ENCODE measurements at regions not wholly inside any gene's neighbourhood (a gene's known extent, or its start where the extent isn't known, plus 50 kb on each side); places are given as distances from the start of the nearest gene placed in this dataset.

DNA sequence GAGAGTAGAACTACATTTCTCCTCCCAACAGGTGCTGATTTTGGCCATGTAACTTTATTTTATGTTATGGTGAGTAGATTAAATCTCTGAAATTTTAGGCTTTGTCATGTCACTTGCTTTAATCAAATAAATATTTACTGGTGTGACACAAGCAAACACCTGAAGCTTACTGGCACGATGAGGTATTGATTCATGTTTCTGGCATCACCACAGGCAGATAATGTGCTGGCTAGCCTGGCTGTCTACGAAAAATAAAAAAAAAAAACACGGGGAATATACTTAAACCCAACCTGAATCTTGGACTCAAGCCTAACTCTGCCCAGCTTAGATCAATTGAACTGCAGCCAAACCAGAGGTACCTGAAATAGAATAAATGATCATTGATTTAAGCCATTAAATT lies 65.6 kb upstream of the CADM2 start:
- no peaks in the 10 kb centered on the region for H3K4me1 ChIP-seq (ENCODE audit: insufficient read depth)
- H3K27ac ChIP-seq (ENCODE audit: low read depth), result no peak overlapping the region
- Mint-ChIP-seq H3K27ac (no peak overlapping the region), H3K9me3 (peaks cover 35% of the 10 kb centered on the region), H3K27me3 (ENCODE audit: insufficient read depth, low read depth, poor library complexity) (no peaks in the 10 kb centered on the region), H3K4me1 (no peaks in the 10 kb centered on the region), H3K4me3 (no peak overlapping the region), H3K36me3 (ENCODE audit: low read depth) (peaks cover 9% of the 10 kb centered on the region; the same call in 2 of the 3 replicates)
- H3K79me2 ChIP-seq (replicated peaks; ENCODE audit: insufficient read depth), result no peaks in the 10 kb centered on the region
- H2AFZ ChIP-seq, result no peak overlapping the region
- no peaks in the 10 kb centered on the region for H3F3A ChIP-seq (replicated peaks; ENCODE audit: low read depth)
- no peaks in the 10 kb centered on the region for H3K9me2 ChIP-seq (ENCODE audit: insufficient read depth)
- no peak for TF ChIP-seq NANOG (IDR thresholded peaks at IDR 0.05; ENCODE audit: borderline replicate concordance)
- TF ChIP-seq, protein P1, sequence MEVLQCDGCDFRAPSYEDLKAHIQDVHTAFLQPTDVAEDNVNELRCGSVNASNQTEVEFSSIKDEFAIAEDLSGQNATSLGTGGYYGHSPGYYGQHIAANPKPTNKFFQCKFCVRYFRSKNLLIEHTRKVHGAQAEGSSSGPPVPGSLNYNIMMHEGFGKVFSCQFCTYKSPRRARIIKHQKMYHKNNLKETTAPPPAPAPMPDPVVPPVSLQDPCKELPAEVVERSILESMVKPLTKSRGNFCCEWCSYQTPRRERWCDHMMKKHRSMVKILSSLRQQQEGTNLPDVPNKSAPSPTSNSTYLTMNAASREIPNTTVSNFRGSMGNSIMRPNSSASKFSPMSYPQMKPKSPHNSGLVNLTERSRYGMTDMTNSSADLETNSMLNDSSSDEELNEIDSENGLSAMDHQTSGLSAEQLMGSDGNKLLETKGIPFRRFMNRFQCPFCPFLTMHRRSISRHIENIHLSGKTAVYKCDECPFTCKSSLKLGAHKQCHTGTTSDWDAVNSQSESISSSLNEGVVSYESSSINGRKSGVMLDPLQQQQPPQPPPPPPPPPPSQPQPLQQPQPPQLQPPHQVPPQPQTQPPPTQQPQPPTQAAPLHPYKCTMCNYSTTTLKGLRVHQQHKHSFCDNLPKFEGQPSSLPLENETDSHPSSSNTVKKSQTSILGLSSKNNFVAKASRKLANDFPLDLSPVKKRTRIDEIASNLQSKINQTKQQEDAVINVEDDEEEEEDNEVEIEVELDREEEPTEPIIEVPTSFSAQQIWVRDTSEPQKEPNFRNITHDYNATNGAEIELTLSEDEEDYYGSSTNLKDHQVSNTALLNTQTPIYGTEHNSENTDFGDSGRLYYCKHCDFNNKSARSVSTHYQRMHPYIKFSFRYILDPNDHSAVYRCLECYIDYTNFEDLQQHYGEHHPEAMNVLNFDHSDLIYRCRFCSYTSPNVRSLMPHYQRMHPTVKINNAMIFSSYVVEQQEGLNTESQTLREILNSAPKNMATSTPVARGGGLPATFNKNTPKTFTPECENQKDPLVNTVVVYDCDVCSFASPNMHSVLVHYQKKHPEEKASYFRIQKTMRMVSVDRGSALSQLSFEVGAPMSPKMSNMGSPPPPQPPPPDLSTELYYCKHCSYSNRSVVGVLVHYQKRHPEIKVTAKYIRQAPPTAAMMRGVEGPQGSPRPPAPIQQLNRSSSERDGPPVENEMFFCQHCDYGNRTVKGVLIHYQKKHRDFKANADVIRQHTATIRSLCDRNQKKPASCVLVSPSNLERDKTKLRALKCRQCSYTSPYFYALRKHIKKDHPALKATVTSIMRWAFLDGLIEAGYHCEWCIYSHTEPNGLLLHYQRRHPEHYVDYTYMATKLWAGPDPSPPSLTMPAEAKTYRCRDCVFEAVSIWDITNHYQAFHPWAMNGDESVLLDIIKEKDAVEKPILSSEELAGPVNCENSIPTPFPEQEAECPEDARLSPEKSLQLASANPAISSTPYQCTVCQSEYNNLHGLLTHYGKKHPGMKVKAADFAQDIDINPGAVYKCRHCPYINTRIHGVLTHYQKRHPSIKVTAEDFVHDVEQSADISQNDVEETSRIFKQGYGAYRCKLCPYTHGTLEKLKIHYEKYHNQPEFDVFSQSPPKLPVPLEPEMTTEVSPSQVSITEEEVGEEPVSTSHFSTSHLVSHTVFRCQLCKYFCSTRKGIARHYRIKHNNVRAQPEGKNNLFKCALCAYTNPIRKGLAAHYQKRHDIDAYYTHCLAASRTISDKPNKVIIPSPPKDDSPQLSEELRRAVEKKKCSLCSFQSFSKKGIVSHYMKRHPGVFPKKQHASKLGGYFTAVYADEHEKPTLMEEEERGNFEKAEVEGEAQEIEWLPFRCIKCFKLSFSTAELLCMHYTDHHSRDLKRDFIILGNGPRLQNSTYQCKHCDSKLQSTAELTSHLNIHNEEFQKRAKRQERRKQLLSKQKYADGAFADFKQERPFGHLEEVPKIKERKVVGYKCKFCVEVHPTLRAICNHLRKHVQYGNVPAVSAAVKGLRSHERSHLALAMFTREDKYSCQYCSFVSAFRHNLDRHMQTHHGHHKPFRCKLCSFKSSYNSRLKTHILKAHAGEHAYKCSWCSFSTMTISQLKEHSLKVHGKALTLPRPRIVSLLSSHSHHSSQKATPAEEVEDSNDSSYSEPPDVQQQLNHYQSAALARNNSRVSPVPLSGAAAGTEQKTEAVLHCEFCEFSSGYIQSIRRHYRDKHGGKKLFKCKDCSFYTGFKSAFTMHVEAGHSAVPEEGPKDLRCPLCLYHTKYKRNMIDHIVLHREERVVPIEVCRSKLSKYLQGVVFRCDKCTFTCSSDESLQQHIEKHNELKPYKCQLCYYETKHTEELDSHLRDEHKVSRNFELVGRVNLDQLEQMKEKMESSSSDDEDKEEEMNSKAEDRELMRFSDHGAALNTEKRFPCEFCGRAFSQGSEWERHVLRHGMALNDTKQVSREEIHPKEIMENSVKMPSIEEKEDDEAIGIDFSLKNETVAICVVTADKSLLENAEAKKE (CRISPR knock-in tag; IDR thresholded peaks at IDR 0.05), result no peak
- no peak for TF ChIP-seq JUNB (IDR thresholded peaks at IDR 0.05; ENCODE audit: unreplicated experiment)
- TF ChIP-seq, protein P2, sequence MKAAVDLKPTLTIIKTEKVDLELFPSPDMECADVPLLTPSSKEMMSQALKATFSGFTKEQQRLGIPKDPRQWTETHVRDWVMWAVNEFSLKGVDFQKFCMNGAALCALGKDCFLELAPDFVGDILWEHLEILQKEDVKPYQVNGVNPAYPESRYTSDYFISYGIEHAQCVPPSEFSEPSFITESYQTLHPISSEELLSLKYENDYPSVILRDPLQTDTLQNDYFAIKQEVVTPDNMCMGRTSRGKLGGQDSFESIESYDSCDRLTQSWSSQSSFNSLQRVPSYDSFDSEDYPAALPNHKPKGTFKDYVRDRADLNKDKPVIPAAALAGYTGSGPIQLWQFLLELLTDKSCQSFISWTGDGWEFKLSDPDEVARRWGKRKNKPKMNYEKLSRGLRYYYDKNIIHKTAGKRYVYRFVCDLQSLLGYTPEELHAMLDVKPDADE (IDR thresholded peaks at IDR 0.05), result no peak
- TF ChIP-seq, protein P3, sequence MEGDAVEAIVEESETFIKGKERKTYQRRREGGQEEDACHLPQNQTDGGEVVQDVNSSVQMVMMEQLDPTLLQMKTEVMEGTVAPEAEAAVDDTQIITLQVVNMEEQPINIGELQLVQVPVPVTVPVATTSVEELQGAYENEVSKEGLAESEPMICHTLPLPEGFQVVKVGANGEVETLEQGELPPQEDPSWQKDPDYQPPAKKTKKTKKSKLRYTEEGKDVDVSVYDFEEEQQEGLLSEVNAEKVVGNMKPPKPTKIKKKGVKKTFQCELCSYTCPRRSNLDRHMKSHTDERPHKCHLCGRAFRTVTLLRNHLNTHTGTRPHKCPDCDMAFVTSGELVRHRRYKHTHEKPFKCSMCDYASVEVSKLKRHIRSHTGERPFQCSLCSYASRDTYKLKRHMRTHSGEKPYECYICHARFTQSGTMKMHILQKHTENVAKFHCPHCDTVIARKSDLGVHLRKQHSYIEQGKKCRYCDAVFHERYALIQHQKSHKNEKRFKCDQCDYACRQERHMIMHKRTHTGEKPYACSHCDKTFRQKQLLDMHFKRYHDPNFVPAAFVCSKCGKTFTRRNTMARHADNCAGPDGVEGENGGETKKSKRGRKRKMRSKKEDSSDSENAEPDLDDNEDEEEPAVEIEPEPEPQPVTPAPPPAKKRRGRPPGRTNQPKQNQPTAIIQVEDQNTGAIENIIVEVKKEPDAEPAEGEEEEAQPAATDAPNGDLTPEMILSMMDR (conservative IDR thresholded peaks at IDR 0.05; ENCODE audit: low read depth in 2 of 2), result no peak
- TF ChIP-seq CREB1 (CRISPR knock-in tag; IDR thresholded peaks at IDR 0.05; ENCODE audit: low read depth), result no peak
- no peak for TF ChIP-seq ZNF331 (CRISPR knock-in tag; IDR thresholded peaks at IDR 0.05; ENCODE audit: low read depth)
- TF ChIP-seq POLR2AphosphoS5 (IDR thresholded peaks at IDR 0.05; ENCODE audit: low read depth), result no peak
- TF ChIP-seq ZNF114 (CRISPR knock-in tag; IDR thresholded peaks at IDR 0.05), result no peak
- no peak for TF ChIP-seq STAT1 (IDR thresholded peaks at IDR 0.05; ENCODE audit: unreplicated experiment)
- TF ChIP-seq, protein P4, sequence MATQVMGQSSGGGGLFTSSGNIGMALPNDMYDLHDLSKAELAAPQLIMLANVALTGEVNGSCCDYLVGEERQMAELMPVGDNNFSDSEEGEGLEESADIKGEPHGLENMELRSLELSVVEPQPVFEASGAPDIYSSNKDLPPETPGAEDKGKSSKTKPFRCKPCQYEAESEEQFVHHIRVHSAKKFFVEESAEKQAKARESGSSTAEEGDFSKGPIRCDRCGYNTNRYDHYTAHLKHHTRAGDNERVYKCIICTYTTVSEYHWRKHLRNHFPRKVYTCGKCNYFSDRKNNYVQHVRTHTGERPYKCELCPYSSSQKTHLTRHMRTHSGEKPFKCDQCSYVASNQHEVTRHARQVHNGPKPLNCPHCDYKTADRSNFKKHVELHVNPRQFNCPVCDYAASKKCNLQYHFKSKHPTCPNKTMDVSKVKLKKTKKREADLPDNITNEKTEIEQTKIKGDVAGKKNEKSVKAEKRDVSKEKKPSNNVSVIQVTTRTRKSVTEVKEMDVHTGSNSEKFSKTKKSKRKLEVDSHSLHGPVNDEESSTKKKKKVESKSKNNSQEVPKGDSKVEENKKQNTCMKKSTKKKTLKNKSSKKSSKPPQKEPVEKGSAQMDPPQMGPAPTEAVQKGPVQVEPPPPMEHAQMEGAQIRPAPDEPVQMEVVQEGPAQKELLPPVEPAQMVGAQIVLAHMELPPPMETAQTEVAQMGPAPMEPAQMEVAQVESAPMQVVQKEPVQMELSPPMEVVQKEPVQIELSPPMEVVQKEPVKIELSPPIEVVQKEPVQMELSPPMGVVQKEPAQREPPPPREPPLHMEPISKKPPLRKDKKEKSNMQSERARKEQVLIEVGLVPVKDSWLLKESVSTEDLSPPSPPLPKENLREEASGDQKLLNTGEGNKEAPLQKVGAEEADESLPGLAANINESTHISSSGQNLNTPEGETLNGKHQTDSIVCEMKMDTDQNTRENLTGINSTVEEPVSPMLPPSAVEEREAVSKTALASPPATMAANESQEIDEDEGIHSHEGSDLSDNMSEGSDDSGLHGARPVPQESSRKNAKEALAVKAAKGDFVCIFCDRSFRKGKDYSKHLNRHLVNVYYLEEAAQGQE (IDR thresholded peaks at IDR 0.05; ENCODE audit: unreplicated experiment), result no peak
- TF ChIP-seq EZH2 (IDR thresholded peaks at IDR 0.05; ENCODE audit: low read depth, unreplicated experiment), result no peak
- TF ChIP-seq EZH2phosphoT487 (IDR thresholded peaks at IDR 0.05; ENCODE audit: unreplicated experiment), result no peak
- H3K36me3 ChIP-seq (ENCODE audit: insufficient read depth), result no peaks in the 10 kb centered on the region
- no peak overlapping the region for H3K4me2 ChIP-seq
- DNase-seq (ENCODE audit: low spot score), result no peak
- no peaks in the 10 kb centered on the region for H4K20me1 ChIP-seq (replicated peaks; ENCODE audit: insufficient read depth)
- no peaks in the 10 kb centered on the region for H3K27me3 ChIP-seq (ENCODE audit: insufficient read depth)
- no peak for ATAC-seq
- no peak overlapping the region for H3K4me3 ChIP-seq
